ENCODE measurements at regions not wholly inside any gene's neighbourhood (a gene's known extent, or its start where the extent isn't known, plus 50 kb on each side); places are given as distances from the start of the nearest gene placed in this dataset.

DNA sequence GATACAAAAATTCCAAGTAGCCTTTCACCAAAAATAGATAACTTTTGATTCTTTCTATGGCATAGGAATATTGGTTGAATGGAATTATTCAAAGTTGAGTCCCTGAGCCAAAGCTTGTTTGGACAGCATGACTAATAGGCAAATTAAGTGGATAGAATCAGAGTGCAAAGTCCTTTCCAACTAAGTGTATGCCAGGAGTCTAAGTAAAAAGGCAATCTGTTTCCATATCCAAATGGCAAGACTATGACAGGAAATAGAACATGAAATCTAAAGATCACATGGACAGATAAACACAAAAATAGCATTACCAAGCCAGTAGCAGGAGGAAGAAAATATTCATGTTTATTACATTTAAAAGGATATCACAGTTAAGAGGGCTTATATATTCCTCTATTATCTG lies 804.6 kb downstream of the SLITRK6 start:
- TF ChIP-seq, protein P1, sequence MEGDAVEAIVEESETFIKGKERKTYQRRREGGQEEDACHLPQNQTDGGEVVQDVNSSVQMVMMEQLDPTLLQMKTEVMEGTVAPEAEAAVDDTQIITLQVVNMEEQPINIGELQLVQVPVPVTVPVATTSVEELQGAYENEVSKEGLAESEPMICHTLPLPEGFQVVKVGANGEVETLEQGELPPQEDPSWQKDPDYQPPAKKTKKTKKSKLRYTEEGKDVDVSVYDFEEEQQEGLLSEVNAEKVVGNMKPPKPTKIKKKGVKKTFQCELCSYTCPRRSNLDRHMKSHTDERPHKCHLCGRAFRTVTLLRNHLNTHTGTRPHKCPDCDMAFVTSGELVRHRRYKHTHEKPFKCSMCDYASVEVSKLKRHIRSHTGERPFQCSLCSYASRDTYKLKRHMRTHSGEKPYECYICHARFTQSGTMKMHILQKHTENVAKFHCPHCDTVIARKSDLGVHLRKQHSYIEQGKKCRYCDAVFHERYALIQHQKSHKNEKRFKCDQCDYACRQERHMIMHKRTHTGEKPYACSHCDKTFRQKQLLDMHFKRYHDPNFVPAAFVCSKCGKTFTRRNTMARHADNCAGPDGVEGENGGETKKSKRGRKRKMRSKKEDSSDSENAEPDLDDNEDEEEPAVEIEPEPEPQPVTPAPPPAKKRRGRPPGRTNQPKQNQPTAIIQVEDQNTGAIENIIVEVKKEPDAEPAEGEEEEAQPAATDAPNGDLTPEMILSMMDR (IDR thresholded peaks at IDR 0.05; ENCODE audit: insufficient read depth, low read length) = no peak
- TF ChIP-seq GABPA (IDR thresholded peaks at IDR 0.05; ENCODE audit: low read depth) (no peak), REST (IDR thresholded peaks at IDR 0.05; ENCODE audit: insufficient replicate concordance, low read depth) (no peak), POLR2AphosphoS5 (IDR thresholded peaks at IDR 0.05; ENCODE audit: low read depth) (no peak)
